RCC 7860 (cell line): ENCODE measurements at regions not wholly inside any gene's neighbourhood (a gene's known extent, or its start where the extent isn't known, plus 50 kb on each side); places are given as distances from the start of the nearest gene placed in this dataset.
"Not testable (repeated sequence)": the region's sequence is repeated elsewhere in the genome, so short reads cannot be mapped to it uniquely, and the experiment has no call there.

Experiments used
- DNase-seq: peaks from one replicate; pipeline ENCODE4 v3.0.0-alpha.2; 2015; ENCODE audit warnings: low spot score
- FAIRE-seq: peaks from 2 replicates; lab custom pipeline; 2012; peaks lifted over from hg19 to GRCh38; lab: Jason Lieb, UNC

DNA sequence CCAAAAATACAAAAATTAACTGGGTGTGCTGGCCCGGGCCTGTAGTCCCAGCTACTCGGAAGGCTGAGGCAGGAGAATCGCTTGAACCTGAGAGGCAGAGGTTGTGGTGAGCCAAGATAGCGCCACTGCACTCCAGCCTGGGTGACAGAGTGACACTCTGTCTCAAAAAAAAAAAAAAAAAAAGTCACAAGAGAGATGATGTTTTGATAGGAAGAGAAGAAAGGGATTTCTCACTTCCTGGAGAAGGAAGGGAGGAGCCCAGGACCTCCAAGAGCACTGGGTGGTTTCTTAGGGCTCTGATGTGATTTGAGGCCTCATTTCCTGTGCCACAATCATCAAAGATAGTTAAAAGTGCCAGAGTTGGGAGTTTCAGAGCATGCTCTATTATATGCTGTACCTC lies 1048.3 kb downstream of the BCL11B start:
- not testable (repeated sequence) for DNase-seq, FAIRE-seq

DNA sequence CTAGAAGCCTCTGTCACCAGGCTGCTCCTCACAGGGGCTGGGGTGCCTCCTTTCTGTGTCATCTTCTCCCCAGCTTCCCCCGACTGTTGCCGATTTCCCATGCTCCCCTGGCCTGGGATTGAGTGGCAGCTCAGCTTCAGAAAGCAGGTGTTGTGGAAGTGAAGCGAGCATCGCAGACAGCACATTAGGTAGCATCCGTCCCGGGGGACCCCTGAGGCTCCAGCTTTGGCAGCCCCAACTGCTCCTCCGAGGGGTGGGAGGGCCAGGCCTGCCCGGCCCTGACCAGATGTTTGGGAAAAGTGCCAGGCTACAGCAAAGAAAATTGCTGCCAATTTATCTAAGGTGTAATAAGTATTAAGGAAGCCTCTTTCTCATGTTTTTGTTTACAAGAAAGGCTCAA lies 1045.6 kb downstream of the BCL11B start:
- no peak for FAIRE-seq
- no peak for DNase-seq

DNA sequence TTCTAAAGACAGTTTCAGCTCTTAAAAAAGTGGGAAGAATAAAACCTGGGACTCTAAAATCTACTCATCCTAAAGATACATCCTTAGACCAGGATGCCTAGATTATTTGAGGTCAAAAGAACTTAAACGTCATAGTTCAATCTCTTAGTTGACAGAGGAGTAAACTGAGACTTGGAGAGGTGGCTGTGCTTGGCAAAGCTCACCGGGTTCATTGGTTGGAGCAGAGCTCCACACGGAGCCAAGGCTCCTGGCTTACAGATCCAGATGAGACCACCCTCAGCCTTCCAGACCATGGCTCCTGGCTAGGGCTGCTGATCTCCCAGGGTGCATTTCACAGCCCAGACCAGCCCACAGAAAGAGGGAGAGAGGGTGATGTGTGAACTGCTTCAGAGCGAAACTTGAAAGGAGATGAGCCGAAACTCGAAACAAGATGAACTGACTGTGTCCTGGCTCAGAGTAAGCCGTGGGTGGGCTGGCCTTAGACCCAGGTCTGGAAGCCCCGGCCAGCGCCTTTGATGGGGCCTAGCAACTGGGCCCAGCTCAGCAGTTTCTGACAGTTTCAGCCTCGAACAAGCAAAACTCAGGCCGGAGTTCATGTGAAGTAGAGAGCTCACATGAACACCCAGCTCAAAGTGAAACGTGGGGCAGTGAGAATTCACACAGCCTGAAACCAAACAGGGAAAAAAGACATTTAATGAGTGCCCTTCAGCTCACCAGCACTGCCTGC lies 1044.8 kb downstream of the BCL11B start:
- no peak for DNase-seq
- no peak for FAIRE-seq

GRCh38 chr14:98227727-98228111 lies 1044.3 kb downstream of the BCL11B start:
- no peak for DNase-seq
- FAIRE-seq = no peak

GRCh38 chr14:98229656-98230366 lies 1042.2 kb downstream of the BCL11B start:
- DNase-seq = no peak
- FAIRE-seq = no peak

GRCh38 chr14:98230411-98230810 lies 1041.6 kb downstream of the BCL11B start:
- no peak for FAIRE-seq
- no peak for DNase-seq

GRCh38 chr14:98231210-98231609 lies 1040.8 kb downstream of the BCL11B start:
- FAIRE-seq = no peak
- DNase-seq = no peak

DNA sequence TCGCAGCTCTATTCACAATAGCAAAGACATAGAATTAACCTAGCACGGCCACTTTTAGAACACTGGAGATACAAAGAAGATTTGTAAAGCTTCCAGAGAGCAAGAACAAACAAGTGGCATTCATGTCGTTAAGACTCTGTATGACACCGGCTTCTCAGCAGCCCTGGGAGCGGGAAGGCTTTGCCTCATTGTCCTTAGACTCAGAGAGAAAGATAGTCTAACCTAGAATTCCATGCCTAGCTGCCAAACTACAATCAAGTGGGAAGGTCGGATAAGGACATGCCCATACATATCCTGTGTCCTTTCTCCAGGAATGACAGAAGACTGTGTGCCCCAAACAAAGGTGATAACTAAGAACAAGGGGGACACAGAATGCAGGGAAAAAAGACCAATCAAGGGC lies 1038.3 kb downstream of the BCL11B start:
- DNase-seq (no peak), FAIRE-seq (no peak)

GRCh38 chr14:98234208-98234607 lies 1037.8 kb downstream of the BCL11B start:
- FAIRE-seq = no peak
- DNase-seq = peak; percentile 49

- no peak for DNase-seq
These were observed 1035.7 kb downstream of the BCL11B start for GRCh38 chr14:98236314-98236713.

DNA sequence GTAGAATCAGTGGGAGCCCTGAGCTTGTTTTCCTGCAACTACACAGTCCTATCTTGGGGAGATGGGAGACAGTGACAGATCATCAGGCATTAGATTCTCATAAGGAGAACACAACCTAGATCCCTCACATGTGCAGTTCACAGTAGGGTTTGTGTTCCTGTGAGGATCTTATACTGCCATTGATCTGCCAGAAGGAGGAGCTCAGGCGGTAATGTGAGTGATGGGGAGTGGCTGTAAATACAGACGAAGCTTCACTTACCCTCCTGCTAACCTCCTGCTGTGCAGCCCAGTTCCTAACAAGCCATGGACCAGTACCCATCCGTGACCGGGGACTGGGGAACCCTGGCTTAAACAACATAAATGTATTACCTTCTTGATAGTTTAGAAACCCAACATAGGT lies 1034.1 kb downstream of the BCL11B start:
- DNase-seq (no peak), FAIRE-seq (no peak)

More at GRCh38 chr14:98236314-98236713, 1035.7 kb downstream of the BCL11B start:
- no peak for FAIRE-seq

GRCh38 chr14:98240376-98240775 lies 1031.6 kb downstream of the BCL11B start:
- FAIRE-seq (no peak), DNase-seq (no peak)

DNA sequence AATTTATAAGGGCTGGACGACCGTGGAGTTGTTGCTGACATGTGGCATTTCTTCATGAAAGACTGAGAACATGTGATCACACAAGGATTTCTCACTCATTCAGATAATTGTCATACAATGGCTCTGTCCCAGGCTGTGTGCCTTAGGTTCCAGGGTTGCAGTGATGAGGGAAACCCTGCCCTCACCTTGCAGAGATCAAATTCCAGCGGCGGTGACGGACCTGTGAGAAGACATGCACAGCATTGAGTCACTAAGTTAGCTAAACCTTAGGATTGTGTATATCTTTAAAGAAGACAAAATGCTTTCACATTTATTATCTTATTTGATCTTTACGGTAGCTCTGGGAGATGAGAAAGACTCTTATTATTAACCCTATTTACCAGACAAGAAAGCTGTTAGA lies 1029.1 kb downstream of the BCL11B start:
- DNase-seq (no peak), FAIRE-seq (no peak)

GRCh38 chr14:98243332-98243731 lies 1028.7 kb downstream of the BCL11B start:
- FAIRE-seq = no peak
- no peak for DNase-seq

- FAIRE-seq (no peak), DNase-seq (no peak)
These were observed 1027.6 kb downstream of the BCL11B start for GRCh38 chr14:98244162-98244948.

DNA sequence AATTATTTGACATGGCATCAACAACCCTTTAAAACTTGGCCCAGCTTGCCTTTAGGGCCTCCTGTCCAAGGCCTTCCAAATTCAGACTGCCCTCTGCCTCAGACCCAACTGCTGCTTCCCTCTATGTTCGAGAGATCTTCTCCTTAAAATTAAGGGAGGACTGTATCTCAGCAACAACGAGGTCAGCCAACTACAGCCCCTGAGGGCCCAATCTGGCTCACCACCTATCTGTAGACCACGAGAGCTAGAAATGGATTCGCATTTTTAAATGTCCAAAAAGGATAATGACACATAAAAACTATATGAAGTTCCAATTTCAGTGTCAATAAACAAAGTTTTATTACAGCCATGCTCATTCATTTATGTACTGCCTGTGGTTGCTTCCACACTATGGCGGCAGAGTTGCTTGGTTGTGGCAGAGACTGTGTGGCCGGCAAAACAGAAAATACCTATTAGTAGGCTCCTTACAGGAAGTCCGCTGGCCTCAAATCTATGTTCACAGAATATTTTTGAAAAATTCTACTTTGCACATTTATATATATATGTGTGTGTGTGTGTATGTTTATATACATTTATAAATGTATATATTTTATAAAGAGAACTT lies 1026.9 kb downstream of the BCL11B start:
- DNase-seq (no peak), FAIRE-seq (no peak)

GRCh38 chr14:98249057-98249456 lies 1022.9 kb downstream of the BCL11B start:
- no peak for FAIRE-seq
- DNase-seq = no peak

GRCh38 chr14:98249476-98249875 lies 1022.5 kb downstream of the BCL11B start:
- FAIRE-seq = no peak
- DNase-seq = no peak

DNA sequence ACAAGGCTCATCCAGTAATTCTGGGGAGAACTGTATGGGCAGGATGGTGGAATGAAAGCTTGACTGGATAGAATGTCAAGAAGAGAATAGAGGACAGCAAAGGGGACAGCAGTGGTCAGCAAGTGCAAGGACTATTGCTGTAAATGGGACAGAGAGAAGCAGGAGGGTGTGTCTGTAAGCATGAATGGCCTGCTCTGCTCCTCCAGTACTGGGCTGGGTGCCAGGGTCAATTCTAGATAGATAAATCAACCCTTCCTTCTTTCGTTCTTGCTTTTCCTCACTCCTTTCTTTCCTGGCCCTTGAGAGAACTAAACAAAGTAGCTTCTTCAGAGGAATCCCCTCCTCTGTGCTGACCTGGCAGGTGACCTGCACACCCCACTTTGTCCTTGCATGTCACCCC lies 1019.2 kb downstream of the BCL11B start:
- DNase-seq (no peak), FAIRE-seq (no peak)

DNA sequence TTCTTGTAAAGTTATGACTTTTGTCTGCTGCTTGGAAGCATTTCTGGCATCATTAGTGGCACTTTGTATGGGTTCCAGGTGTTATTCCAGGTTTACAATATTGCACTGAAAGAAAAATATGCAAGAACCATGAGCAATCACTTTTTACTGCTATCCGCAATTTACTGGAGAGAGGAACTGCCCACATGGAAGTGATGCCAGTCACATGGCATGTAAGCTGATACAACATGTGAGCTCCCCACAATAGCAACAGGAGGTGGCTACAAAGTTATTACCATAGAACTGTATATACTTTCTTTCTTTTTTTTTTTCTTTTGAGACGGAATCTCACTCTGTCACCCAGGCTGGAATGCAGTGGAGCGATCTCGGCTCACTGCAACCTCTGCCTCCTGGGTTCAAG lies 1012.1 kb downstream of the BCL11B start:
- DNase-seq (no peak), FAIRE-seq (no peak)

GRCh38 chr14:98262566-98262965 lies 1009.4 kb downstream of the BCL11B start:
- FAIRE-seq = no peak
- DNase-seq = no peak
